Prostate gland (tissue), 2 donors: ENCODE measurements at regions not wholly inside any gene's neighbourhood (a gene's known extent, or its start where the extent isn't known, plus 50 kb on each side); places are given as distances from the start of the nearest gene placed in this dataset.

Experiments used
- POLR2A ChIP-seq: fragments of 450-650 bp; IDR thresholded peaks from one replicate; pipeline ENCODE4 v1.6.1; 2016; ENCODE audit warnings: antibody characterized with exemption, mild to moderate bottlenecking
- POLR2AphosphoS5 ChIP-seq: sonication (generic); formaldehyde crosslinking; IDR thresholded peaks from one replicate; pipeline ENCODE4 v1.6.1; 2017; ENCODE audit warnings: antibody characterized with exemption
- TF ChIP-seq, protein P1 (sequence below), 4 experiments: fragments of 200-600 bp in 2 of 4; fragments of 450-650 bp in 2 of 4; sonication (generic) in 2 of 4; IDR thresholded peaks; 1 replicate in 3 of 4; 2 replicates in 1 of 4; pipeline ENCODE4 v1.5.1; 2016 to 2019; ENCODE audit warnings: antibody characterized with exemption in 4 of 4, mild to moderate bottlenecking in 2 of 4, moderate library complexity in 2 of 4

DNA sequence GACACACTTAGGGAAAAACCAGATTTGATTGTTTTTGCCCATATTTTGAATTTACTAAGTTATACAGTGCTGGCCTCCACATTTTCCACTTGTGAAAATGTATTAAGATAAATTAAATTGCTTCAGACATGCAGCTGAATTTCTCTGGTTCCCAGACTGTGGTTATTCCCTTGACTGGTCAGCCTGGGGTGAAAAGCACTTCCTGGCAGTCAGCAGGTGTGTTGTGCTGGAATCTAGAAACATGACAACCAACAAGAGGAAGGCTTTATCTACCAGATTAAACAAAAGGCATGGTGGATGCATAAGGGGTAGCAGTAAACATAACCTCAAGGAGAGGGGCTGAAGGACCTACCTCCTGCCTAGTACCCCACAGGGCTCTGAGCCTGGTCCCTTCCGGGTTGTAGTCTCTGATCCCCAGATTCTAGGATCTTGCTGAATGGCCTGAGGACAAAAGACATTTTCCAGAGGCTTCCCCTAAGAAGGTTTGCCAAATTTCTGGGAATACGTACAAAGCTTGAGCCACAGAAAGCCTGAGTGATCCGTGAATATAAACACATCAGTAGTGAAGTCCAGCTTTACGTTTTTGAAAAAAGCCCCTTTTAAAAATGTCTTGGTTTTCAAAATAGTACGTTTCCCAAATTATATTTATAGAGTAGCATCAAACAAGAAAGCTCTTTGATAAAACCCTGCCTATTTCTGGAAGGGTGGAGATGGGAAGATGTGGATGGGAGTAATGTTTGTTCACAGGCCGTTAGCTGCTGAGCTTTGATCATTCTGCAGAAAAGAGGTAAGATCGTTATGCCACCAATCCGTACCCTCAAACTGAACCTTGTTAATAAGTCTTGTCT, 133.4 kb downstream of the LACC1 start:
- TF ChIP-seq, protein P1, sequence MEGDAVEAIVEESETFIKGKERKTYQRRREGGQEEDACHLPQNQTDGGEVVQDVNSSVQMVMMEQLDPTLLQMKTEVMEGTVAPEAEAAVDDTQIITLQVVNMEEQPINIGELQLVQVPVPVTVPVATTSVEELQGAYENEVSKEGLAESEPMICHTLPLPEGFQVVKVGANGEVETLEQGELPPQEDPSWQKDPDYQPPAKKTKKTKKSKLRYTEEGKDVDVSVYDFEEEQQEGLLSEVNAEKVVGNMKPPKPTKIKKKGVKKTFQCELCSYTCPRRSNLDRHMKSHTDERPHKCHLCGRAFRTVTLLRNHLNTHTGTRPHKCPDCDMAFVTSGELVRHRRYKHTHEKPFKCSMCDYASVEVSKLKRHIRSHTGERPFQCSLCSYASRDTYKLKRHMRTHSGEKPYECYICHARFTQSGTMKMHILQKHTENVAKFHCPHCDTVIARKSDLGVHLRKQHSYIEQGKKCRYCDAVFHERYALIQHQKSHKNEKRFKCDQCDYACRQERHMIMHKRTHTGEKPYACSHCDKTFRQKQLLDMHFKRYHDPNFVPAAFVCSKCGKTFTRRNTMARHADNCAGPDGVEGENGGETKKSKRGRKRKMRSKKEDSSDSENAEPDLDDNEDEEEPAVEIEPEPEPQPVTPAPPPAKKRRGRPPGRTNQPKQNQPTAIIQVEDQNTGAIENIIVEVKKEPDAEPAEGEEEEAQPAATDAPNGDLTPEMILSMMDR (IDR thresholded peaks at IDR 0.05), result no peak
- TF ChIP-seq POLR2AphosphoS5 (no peak), POLR2A (no peak)
